Keratinocyte (primary cell): ENCODE measurements at regions not wholly inside any gene's neighbourhood (a gene's known extent, or its start where the extent isn't known, plus 50 kb on each side); places are given as distances from the start of the nearest gene placed in this dataset.

Source experiments
- EZH2 ChIP-seq: IDR thresholded peaks from one replicate; pipeline ENCODE4 v1.6.1; 2012; ENCODE audit warnings: inconsistent platforms, mild to moderate bottlenecking, low read length, moderate library complexity
- TF ChIP-seq, protein P1 (sequence below), 3 experiments: IDR thresholded peaks in 1 of 3; conservative IDR thresholded peaks in 1 of 3; optimal IDR thresholded peaks in 1 of 3; 2 replicates in 2 of 3; 3 replicates in 1 of 3; pipeline versions ENCODE3 to v1.5.1; 2011; ENCODE audit warnings: low read length in 3 of 3, mild to moderate bottlenecking in 3 of 3, moderate library complexity in 2 of 3, control low read depth in 1 of 3, inconsistent platforms in 1 of 3; ENCODE audit not compliant: insufficient read depth in 2 of 3; ENCODE audit errors: extremely low read depth in 1 of 3

GRCh38 chr2:78768016-78768415 is 257.5 kb upstream of the REG3G start:
- TF ChIP-seq, protein P1, sequence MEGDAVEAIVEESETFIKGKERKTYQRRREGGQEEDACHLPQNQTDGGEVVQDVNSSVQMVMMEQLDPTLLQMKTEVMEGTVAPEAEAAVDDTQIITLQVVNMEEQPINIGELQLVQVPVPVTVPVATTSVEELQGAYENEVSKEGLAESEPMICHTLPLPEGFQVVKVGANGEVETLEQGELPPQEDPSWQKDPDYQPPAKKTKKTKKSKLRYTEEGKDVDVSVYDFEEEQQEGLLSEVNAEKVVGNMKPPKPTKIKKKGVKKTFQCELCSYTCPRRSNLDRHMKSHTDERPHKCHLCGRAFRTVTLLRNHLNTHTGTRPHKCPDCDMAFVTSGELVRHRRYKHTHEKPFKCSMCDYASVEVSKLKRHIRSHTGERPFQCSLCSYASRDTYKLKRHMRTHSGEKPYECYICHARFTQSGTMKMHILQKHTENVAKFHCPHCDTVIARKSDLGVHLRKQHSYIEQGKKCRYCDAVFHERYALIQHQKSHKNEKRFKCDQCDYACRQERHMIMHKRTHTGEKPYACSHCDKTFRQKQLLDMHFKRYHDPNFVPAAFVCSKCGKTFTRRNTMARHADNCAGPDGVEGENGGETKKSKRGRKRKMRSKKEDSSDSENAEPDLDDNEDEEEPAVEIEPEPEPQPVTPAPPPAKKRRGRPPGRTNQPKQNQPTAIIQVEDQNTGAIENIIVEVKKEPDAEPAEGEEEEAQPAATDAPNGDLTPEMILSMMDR (optimal IDR thresholded peaks at IDR 0.05 in 1 of 3, IDR thresholded peaks at IDR 0.05 in 1 of 3, conservative IDR thresholded peaks at IDR 0.05 in 1 of 3; ENCODE audit: extremely low read depth in 1 of 3, insufficient read depth in 2 of 3, low read length in 3 of 3): no peak
- no peak for TF ChIP-seq EZH2
